ENCODE measurements at regions not wholly inside any gene's neighbourhood (a gene's known extent, or its start where the extent isn't known, plus 50 kb on each side); places are given as distances from the start of the nearest gene placed in this dataset.

DNA sequence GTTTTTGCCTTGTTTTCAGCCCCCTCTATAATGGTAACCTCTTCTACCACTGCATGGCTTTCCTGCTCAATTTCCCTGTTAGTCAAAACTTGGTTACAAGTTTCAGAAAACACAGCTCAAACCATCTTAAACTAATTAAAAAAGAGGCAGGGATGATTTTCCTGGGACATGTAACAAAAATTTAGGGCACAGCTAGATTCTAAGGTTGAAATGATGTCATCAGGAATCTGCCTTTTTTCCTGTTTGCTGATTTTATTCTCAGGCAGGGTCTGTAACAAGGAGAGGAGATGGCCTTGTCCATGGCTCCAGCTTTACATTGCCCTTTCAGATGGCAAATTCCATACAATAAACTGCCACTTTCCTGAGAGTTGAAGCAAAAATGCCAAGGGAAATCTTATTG is 157.9 kb upstream of the CREB1 start:
- BruUV-seq (replicated peaks), result no TSS peak
- H4K20me1 ChIP-seq (ENCODE audit: insufficient read depth), result no peaks in the 10 kb centered on the region
- ChIA-PET RAD21 (ENCODE audit: low non-redundant PET in 1 of 2, low total read pairs in 2 of 2, uncharacterized antibody in 2 of 2, unreplicated experiment in 2 of 2) (interaction anchor here in 1 of 2 experiments (0.6 kb wide), 1 partner anchor 58 kb away, joined by 3 read pairs; no protein-coding TSS in a partner anchor), CTCF (no interaction called here), POLR2A (no interaction called here)
- H3K4me2 ChIP-seq (ENCODE audit: low read length), result no peak overlapping the region
- no peak overlapping the region for H3K9ac ChIP-seq (ENCODE audit: low read length)
- DNase-seq (ENCODE audit: low read depth, low spot score), result no peak
- no peaks in the 10 kb centered on the region for H3K27me3 ChIP-seq (ENCODE audit: insufficient read depth, low read length)
- no peak for TF ChIP-seq TCF7L2 (IDR thresholded peaks at IDR 0.05; ENCODE audit: borderline replicate concordance, extremely low read depth, insufficient read depth, insufficient read length)
- TF ChIP-seq, protein P1, sequence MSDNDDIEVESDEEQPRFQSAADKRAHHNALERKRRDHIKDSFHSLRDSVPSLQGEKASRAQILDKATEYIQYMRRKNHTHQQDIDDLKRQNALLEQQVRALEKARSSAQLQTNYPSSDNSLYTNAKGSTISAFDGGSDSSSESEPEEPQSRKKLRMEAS (IDR thresholded peaks at IDR 0.05), result no peak
- TF ChIP-seq ZFX (IDR thresholded peaks at IDR 0.05), result no peak
- TF ChIP-seq SP1 (IDR thresholded peaks at IDR 0.05; ENCODE audit: low read depth), result no peak
- TF ChIP-seq, protein P2, sequence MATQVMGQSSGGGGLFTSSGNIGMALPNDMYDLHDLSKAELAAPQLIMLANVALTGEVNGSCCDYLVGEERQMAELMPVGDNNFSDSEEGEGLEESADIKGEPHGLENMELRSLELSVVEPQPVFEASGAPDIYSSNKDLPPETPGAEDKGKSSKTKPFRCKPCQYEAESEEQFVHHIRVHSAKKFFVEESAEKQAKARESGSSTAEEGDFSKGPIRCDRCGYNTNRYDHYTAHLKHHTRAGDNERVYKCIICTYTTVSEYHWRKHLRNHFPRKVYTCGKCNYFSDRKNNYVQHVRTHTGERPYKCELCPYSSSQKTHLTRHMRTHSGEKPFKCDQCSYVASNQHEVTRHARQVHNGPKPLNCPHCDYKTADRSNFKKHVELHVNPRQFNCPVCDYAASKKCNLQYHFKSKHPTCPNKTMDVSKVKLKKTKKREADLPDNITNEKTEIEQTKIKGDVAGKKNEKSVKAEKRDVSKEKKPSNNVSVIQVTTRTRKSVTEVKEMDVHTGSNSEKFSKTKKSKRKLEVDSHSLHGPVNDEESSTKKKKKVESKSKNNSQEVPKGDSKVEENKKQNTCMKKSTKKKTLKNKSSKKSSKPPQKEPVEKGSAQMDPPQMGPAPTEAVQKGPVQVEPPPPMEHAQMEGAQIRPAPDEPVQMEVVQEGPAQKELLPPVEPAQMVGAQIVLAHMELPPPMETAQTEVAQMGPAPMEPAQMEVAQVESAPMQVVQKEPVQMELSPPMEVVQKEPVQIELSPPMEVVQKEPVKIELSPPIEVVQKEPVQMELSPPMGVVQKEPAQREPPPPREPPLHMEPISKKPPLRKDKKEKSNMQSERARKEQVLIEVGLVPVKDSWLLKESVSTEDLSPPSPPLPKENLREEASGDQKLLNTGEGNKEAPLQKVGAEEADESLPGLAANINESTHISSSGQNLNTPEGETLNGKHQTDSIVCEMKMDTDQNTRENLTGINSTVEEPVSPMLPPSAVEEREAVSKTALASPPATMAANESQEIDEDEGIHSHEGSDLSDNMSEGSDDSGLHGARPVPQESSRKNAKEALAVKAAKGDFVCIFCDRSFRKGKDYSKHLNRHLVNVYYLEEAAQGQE (IDR thresholded peaks at IDR 0.05; ENCODE audit: low read depth), result no peak
- TF ChIP-seq, protein P3, sequence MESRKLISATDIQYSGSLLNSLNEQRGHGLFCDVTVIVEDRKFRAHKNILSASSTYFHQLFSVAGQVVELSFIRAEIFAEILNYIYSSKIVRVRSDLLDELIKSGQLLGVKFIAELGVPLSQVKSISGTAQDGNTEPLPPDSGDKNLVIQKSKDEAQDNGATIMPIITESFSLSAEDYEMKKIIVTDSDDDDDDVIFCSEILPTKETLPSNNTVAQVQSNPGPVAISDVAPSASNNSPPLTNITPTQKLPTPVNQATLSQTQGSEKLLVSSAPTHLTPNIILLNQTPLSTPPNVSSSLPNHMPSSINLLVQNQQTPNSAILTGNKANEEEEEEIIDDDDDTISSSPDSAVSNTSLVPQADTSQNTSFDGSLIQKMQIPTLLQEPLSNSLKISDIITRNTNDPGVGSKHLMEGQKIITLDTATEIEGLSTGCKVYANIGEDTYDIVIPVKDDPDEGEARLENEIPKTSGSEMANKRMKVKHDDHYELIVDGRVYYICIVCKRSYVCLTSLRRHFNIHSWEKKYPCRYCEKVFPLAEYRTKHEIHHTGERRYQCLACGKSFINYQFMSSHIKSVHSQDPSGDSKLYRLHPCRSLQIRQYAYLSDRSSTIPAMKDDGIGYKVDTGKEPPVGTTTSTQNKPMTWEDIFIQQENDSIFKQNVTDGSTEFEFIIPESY (IDR thresholded peaks at IDR 0.05; ENCODE audit: extremely low read depth, insufficient replicate concordance, low read length), result no peak
- TF ChIP-seq SIN3A (IDR thresholded peaks at IDR 0.05; ENCODE audit: low read depth), result no peak
- no peak for TF ChIP-seq EZH2phosphoT487 (IDR thresholded peaks at IDR 0.05; ENCODE audit: borderline replicate concordance)
- TF ChIP-seq ELF1 (IDR thresholded peaks at IDR 0.05; ENCODE audit: borderline replicate concordance, low read depth), result no peak
- TF ChIP-seq, protein P4, sequence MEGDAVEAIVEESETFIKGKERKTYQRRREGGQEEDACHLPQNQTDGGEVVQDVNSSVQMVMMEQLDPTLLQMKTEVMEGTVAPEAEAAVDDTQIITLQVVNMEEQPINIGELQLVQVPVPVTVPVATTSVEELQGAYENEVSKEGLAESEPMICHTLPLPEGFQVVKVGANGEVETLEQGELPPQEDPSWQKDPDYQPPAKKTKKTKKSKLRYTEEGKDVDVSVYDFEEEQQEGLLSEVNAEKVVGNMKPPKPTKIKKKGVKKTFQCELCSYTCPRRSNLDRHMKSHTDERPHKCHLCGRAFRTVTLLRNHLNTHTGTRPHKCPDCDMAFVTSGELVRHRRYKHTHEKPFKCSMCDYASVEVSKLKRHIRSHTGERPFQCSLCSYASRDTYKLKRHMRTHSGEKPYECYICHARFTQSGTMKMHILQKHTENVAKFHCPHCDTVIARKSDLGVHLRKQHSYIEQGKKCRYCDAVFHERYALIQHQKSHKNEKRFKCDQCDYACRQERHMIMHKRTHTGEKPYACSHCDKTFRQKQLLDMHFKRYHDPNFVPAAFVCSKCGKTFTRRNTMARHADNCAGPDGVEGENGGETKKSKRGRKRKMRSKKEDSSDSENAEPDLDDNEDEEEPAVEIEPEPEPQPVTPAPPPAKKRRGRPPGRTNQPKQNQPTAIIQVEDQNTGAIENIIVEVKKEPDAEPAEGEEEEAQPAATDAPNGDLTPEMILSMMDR (IDR thresholded peaks at IDR 0.05 in 2 of 3, conservative IDR thresholded peaks at IDR 0.05 in 1 of 3; ENCODE audit: borderline replicate concordance in 1 of 3, insufficient read depth in 1 of 3, low read depth in 2 of 3, low read length in 2 of 3), result no peak
- TF ChIP-seq, protein P5, sequence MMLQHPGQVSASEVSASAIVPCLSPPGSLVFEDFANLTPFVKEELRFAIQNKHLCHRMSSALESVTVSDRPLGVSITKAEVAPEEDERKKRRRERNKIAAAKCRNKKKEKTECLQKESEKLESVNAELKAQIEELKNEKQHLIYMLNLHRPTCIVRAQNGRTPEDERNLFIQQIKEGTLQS (IDR thresholded peaks at IDR 0.05), result no peak
- H3K9me3 ChIP-seq (ENCODE audit: control insufficient read depth in 1 of 2, insufficient read depth in 1 of 2, low read depth in 1 of 2, low read length in 2 of 2), result no peaks in the 10 kb centered on the region
- H3K36me3 ChIP-seq (ENCODE audit: control insufficient read depth in 1 of 2, insufficient read depth in 2 of 2, low read length in 2 of 2), result no peaks in the 10 kb centered on the region
- H2AFZ ChIP-seq (ENCODE audit: low read depth, low read length, poor library complexity, severe bottlenecking), result no peak overlapping the region
- H3K4me3 ChIP-seq (replicated peaks in 1 of 2; ENCODE audit: low read depth in 1 of 2, low read length in 2 of 2), result no peak overlapping the region
- no peak for ATAC-seq
- intact Hi-C loops (cut with micrococcal nuclease), result no loop called here
- H3K4me1 ChIP-seq (ENCODE audit: control insufficient read depth in 1 of 2, insufficient read depth in 2 of 2, low read length in 2 of 2), result no peaks in the 10 kb centered on the region
- no peak overlapping the region for H3K27ac ChIP-seq (ENCODE audit: low read depth, low read length)
- peaks cover 2% of the 10 kb centered on the region; the same call in 1 of the 2 replicates for H3K9me2 ChIP-seq (ENCODE audit: insufficient read depth)
- H3K79me2 ChIP-seq (ENCODE audit: insufficient read depth, low read length), result no peaks in the 10 kb centered on the region
